ELF-1 (cell line): ENCODE measurements at regions not wholly inside any gene's neighbourhood (a gene's known extent, or its start where the extent isn't known, plus 50 kb on each side); places are given as distances from the start of the nearest gene placed in this dataset.

ENCODE experiments used
- DNase-seq: peaks from one replicate; pipeline ENCODE4 v3.0.0-alpha.2; 2016; ENCODE audit warnings: low read depth, low spot score

GRCh38 chr19:46944918-46945628 lies 74.6 kb upstream of the NPAS1 start:
- peak; percentile 20 for DNase-seq

DNA sequence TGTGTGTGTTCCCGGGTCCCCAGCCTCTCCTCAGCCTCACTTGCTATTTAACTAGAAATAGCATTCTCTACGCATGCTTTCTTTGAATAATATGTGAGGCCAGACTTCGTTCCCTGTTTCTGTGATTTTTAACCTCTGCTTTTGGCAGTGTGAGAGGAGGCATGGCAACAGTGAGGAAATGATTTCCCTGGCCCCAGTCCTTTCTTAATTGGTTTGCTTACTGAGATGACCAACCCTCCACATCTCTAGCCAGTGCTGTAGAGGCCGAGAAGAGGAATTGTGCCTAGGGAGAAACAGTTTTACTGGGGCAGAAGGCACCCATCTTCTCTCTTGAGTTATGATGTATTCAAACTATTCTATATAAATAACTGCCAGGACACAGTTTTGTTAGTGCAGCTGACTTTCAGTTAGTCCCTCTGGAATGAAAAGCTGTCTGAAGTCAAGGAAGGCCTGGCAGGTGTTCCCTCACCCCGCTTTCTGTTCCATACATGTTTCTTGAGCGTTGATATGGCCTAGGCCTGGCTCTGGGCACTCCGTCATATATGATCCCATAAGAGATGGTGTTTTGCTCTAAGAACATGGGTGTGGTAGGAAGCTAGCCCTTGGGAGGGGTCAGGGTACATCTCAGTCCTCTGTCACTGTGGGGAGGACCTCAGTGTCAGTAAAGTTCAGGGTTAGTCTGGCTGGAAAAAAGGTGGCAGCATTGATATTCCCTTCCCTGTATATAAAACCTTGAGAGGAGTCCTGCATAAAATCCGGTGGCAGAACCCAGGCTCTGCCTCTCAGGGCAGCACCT lies 73.7 kb upstream of the NPAS1 start:
- DNase-seq, result no peak

GRCh38 chr19:46946611-46947238 lies 72.9 kb upstream of the NPAS1 start:
- no peak for DNase-seq

DNA sequence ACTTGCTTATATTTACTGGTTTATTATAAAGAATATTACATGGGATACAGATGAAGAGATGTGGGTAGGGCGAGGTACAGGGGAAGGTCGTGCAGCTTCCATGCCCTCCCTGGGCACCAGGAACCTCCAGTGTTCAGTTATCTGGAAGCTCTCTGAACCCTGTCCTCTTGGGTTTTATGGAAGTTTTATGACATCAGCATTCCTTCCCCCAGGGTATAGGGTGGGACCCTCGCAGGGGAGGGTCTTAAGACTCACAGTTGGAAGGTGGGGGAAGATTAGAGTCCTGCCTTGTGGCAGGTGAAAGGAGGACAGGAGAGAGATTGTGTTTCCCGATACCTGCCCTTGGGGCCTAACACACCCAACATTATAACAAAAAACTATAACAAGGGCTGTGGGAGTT lies 71.8 kb upstream of the NPAS1 start:
- peak; percentile 25 for DNase-seq

- DNase-seq, result no peak
These were observed 69.0 kb upstream of the NPAS1 start for GRCh38 chr19:46950526-46951170.

DNA sequence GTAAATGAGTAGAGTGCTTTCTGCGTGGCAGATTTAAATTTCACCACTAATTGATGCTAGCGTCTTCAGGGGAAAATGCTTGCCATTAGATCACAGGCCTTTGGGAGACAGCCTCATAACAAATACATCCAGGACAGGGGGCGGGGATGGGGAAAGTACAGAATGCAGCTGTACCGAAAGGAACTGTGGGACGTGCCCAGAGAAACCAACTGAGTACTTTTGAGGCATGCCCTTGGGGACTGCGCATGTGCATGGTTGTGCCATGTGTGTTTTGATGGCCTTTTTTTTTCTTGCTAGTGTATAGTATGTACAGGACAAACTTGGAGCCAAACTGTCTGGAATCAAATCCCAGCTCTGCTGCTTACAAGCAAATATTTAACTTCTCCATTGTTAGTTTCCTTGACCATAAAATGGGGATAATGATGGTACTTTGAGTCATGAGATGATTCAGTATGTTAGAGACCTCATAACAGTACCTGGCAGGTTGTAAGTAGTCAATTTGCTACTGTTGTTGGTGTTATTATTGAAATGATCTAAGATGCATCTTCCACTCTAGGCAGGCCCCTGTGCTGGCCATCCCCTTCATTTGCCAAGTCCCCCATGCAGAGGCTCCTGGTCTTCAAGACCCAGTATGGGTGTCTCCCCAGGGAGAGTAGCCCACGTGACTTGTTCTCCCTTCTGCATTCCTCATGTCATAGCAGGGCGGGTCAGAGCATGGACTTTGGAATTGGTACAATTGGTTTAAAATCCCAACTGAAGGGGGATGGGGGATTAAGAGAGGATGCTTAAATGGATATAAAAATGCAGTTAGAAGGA lies 68.3 kb upstream of the NPAS1 start:
- no peak for DNase-seq

- no peak for DNase-seq
These were observed 66.8 kb upstream of the NPAS1 start for GRCh38 chr19:46952874-46953273.

GRCh38 chr19:46953955-46954501 lies 65.6 kb upstream of the NPAS1 start:
- DNase-seq, result no peak

DNA sequence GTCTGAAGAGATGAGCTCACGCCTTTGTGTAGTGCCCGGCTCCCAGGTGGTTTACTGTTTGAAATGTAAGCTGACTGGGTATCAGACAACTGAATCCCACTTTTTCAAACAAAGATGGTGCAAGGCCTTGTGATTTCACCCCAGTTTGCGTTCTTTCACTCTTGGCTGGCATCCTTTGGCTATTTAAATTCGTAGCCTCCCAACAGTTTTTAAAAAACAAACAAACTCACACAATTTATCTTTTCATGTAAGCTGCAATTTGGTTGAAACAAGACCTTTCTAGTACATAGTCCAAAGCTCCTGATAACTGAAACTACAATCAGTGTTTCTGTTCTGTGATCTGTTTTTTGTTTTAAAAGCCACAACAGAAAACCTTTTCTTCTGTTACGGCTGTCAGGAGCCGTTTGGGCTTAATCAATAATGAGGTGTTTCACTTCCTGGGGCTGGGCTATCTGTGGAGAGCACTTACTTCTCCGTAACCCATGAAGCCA lies 65.1 kb upstream of the NPAS1 start:
- no peak for DNase-seq

DNA sequence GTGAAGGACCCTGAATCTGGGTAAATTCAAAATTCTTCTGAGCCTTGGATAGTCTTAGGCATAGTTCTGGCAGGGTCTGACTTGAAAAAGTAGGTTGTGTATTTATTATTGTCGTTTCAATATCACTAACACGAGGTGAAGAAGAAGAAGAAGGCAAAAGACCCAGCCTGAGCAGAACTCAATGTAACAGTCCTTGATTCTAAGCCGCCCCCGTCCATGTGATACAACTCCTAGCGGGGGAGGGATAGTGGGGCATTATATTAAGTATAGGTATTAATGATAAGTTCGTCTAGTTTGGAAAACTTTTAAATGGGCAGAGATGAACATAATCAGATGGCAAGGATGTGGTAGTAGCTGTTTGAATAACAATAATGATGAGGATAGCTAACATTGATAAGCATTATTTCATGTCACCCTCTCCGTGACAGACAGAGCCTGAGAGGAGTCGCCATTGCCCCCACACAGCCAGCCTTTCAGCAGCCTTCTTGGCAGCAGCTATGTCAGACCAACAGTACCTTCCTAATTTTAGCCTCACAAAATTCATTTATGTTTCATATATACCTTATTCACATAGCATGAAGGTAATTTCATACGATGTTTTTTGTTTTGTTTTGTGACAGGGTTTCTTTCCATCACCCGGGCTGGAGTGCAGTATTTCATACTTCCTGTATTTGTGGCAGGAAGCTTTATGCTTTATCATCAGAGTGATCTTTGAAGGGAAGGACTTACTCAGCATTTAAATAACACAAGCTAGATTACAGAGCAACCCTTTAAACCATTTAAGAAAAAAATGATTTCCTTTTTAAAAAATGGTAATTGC lies 64.4 kb upstream of the NPAS1 start:
- DNase-seq, result no peak

DNA sequence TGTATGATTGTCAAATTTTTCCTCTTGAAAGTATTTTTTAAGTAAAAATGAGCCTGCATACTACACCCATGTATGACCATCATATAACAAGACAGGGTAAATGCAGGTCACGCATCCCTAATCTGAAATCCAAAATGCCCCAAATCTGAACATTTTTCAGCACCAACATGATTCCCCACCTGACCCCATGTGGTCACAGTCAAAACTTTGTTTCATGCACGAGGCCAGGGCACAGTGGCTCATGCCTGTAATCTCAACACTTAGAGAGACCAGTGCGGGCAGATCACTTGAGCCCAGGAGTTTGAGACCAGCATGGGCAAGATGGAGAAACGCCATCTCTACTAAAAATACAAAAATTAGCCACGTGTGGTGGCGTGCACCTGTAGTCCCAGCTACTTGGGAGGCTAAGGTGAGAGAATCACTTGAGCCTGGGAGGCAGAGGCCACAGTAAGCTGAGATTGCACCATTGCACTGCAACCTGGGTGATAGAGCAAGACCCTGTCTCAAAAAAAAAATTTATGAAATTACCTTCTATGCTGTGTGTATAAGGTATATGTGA lies 63.7 kb upstream of the NPAS1 start:
- DNase-seq, result no peak

DNA sequence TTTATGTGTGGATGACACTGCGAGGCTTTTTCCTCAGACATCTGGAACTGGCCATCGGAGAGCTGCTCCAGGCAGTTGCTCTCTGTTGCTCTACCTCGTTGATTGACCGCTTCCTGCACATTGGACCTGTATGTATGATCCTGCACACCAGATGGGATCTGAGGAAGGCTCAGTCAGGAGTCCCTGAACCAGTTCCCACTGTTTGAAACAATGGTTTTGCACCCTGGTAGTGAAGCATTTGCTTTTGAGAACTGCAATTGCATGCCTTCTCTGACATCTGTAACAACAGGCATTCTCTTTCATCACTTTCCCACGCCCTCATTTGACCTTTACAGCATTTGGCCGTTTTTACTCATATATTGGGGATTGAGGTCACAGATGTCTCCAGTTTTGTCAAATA lies 61.1 kb upstream of the NPAS1 start:
- peak; percentile 38 for DNase-seq

DNA sequence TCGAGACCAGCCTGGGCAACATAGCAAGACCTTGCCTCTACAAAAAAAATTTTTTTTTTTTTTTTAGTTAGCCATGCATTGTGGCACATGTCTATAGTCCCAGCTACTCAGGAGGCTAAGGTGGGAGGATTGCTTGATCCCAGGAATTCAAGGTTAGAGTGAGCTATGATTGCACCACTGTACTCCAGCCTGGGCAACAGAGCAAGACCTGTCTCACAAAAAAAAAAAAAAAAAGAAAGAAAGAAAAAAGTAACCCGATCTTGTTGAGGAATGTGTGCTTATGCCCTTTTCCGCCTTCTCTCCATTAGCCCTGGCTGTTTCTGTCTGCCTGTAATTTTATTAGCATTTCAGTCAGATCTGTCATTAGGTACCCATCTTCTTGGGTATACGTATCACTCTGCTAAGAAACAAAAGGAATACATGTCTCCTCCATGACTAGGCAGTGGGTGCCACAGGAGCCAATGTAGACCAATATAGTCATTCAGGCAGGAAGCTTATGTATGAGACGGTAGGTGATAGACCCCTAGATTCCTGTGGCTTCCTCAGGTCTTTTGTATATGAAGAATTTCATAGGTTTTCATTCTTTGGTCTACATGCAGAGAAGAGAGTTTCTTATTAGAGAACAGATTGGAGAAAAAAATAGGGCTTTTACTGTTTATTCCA lies 59.6 kb upstream of the NPAS1 start:
- no peak for DNase-seq

DNA sequence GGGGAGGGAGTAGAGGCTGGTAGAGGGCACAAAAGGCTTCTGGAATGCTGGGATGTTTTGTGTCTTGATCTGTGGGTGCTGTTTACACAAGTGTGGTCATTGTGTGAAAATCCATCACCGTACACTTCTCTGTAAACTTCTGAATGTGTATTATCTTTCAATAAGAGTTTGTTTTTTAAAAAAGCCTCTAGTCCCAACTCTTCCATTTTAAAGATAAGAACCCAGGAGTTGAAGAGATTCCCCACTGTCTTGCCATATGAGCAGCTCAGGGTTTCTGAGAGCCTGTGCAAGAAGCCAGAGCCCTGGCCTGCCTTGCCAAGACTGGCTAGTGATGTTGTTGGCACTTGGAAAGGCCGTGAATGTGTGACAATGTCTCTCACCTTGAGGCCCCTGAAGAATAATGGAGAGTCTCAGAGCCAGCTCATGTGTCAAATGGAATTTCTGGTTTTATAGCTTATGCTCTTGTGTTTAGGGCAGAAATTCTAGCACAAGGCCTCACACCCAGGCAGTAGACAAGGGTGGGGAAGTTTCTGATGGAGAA lies 57.5 kb upstream of the NPAS1 start:
- no peak for DNase-seq

- no peak for DNase-seq
These were observed 56.4 kb upstream of the NPAS1 start for GRCh38 chr19:46963093-46963734.

- DNase-seq, result no peak
These were observed 52.0 kb upstream of the NPAS1 start for GRCh38 chr19:46967578-46968032.
